Mesenchymal stem cell (in vitro differentiated cells and primary cell): ENCODE measurements at regions not wholly inside any gene's neighbourhood (a gene's known extent, or its start where the extent isn't known, plus 50 kb on each side); places are given as distances from the start of the nearest gene placed in this dataset.

Experiments used
- DNase-seq: peaks from one replicate; pipeline ENCODE4 v3.0.0-alpha.2; 2013
- H2AFZ ChIP-seq: one replicate; pipeline ENCODE4 v1.6.1; 2013; ENCODE audit warnings: low read depth, mild to moderate bottlenecking, control low read depth, inconsistent platforms, low read length, moderate library complexity
- H2AK5ac ChIP-seq: 2 replicates; pipeline ENCODE4 v1.6.1; 2013; ENCODE audit warnings: low read length, moderate library complexity, mild to moderate bottlenecking, inconsistent platforms; ENCODE audit not compliant: severe bottlenecking
- H2BK120ac ChIP-seq: one replicate; pipeline ENCODE4 v1.6.1; 2013; ENCODE audit warnings: low read depth, mild to moderate bottlenecking, inconsistent platforms, low read length, moderate library complexity
- H2BK12ac ChIP-seq, 2 experiments: one replicate each; pipeline ENCODE4 v1.6.1; 2013; ENCODE audit warnings: inconsistent platforms in 2 of 2, low read length in 2 of 2, mild to moderate bottlenecking in 2 of 2, moderate library complexity in 2 of 2, control low read depth in 1 of 2
- H2BK15ac ChIP-seq: one replicate; pipeline ENCODE4 v1.6.1; 2013; ENCODE audit warnings: mild to moderate bottlenecking, low read depth, inconsistent platforms; ENCODE audit not compliant: poor library complexity, severe bottlenecking
- H2BK5ac ChIP-seq: 2 replicates; pipeline ENCODE4 v1.6.1; 2013; ENCODE audit warnings: low read depth, mild to moderate bottlenecking, low read length, control low read depth, inconsistent platforms; ENCODE audit not compliant: poor library complexity, severe bottlenecking
- H3K14ac ChIP-seq, 2 experiments: one replicate each; pipeline ENCODE4 v1.6.1; 2013; ENCODE audit warnings: inconsistent platforms in 2 of 2, low read length in 2 of 2, control low read depth in 1 of 2, mild to moderate bottlenecking in 1 of 2, moderate library complexity in 1 of 2
- H3K18ac ChIP-seq, 2 experiments: one replicate each; pipeline ENCODE4 v1.6.1; 2013; ENCODE audit warnings: inconsistent platforms in 2 of 2, low read length in 2 of 2, control low read depth in 1 of 2, low read depth in 1 of 2, mild to moderate bottlenecking in 1 of 2
- H3K23ac ChIP-seq, 2 experiments: one replicate each; pipeline ENCODE4 v1.6.1; 2013; ENCODE audit warnings: inconsistent platforms in 2 of 2, low read length in 2 of 2, mild to moderate bottlenecking in 2 of 2, moderate library complexity in 2 of 2, control low read depth in 1 of 2
- H3K27ac ChIP-seq: 2 replicates; pipeline ENCODE4 v1.5.1; 2013; ENCODE audit warnings: mild to moderate bottlenecking, moderate library complexity, low read length, control low read depth, inconsistent platforms; ENCODE audit not compliant: poor library complexity, severe bottlenecking
- H3K27me3 ChIP-seq, 2 experiments: 2 replicates each; pipeline versions ENCODE4 v1.6.1 to v1.7.0; 2013; ENCODE audit warnings: low read length in 2 of 2, mild to moderate bottlenecking in 2 of 2, moderate library complexity in 2 of 2, control low read depth in 1 of 2, inconsistent platforms in 1 of 2; ENCODE audit not compliant: control insufficient read depth in 1 of 2, insufficient read depth in 1 of 2
- H3K36me3 ChIP-seq, 2 experiments: 2 replicates each; pipeline versions ENCODE4 v1.6.1 to v1.7.0; 2013; ENCODE audit warnings: low read length in 2 of 2, control low read depth in 1 of 2, inconsistent platforms in 1 of 2, low read depth in 1 of 2, mild to moderate bottlenecking in 1 of 2; ENCODE audit not compliant: insufficient read depth in 2 of 2, control insufficient read depth in 1 of 2
- H3K4ac ChIP-seq, 2 experiments: one replicate each; pipeline ENCODE4 v1.6.1; 2013; ENCODE audit warnings: inconsistent platforms in 2 of 2, low read length in 2 of 2, mild to moderate bottlenecking in 2 of 2, moderate library complexity in 2 of 2, control low read depth in 1 of 2, low read depth in 1 of 2
- H3K4me1 ChIP-seq: 2 replicates; pipeline ENCODE4 v1.6.1; 2013; ENCODE audit warnings: low read depth, low read length, control low read depth; ENCODE audit not compliant: control insufficient read depth, insufficient read depth
- H3K4me2 ChIP-seq: 2 replicates; pipeline ENCODE4 v1.6.1; 2013; ENCODE audit warnings: low read length, mild to moderate bottlenecking, inconsistent platforms; ENCODE audit not compliant: poor library complexity, severe bottlenecking
- H3K4me3 ChIP-seq, 2 experiments: 2 replicates each; pipeline versions ENCODE4 v1.5.1 to v1.7.0; 2013; ENCODE audit warnings: low read length in 2 of 2, mild to moderate bottlenecking in 2 of 2, control low read depth in 1 of 2, low read depth in 1 of 2; ENCODE audit not compliant: insufficient read depth in 1 of 2
- H3K79me1 ChIP-seq: replicated peaks from 2 replicates; pipeline ENCODE4 v1.6.1; 2013; ENCODE audit warnings: mild to moderate bottlenecking, control low read depth, low read length, inconsistent platforms; ENCODE audit not compliant: poor library complexity, severe bottlenecking
- H3K9ac ChIP-seq: 2 replicates; pipeline ENCODE4 v1.7.0; 2013; ENCODE audit warnings: mild to moderate bottlenecking, low read length, moderate library complexity
- H3K9me3 ChIP-seq: 2 replicates; pipeline ENCODE4 v1.7.0; 2013; ENCODE audit warnings: mild to moderate bottlenecking, low read length; ENCODE audit not compliant: control insufficient read depth
- H4K8ac ChIP-seq: one replicate; pipeline ENCODE4 v1.6.1; 2013; ENCODE audit warnings: inconsistent platforms, mild to moderate bottlenecking, low read length, moderate library complexity
- H4K91ac ChIP-seq: one replicate; pipeline ENCODE4 v1.6.1; 2013; ENCODE audit warnings: mild to moderate bottlenecking, low read length, inconsistent platforms
- WGBS: methylation state at CpG from one replicate; pipeline ENCODE4 v1.1.7; 2013; ENCODE audit warnings: mixed read lengths; 5-methylcytosine and 5-hydroxymethylcytosine counted together

- Histone ChIP-seq H2BK12ac (no peak overlapping the region), H3K14ac (no peak overlapping the region), H2BK120ac (no peak overlapping the region), H4K91ac (no peak overlapping the region), H3K4me3 (no peak overlapping the region), H2BK5ac (no peak overlapping the region), H3K9ac (no peak overlapping the region), H3K9me3 (peaks cover 12% of the 10 kb centered on the region), H3K27ac (no peak overlapping the region), H3K79me1 (no peaks in the 10 kb centered on the region), H3K27me3 (no peaks in the 10 kb centered on the region), H3K4me1 (no peaks in the 10 kb centered on the region), H3K4me2 (no peak overlapping the region), H2AK5ac (no peak overlapping the region), H3K36me3 (no peaks in the 10 kb centered on the region), H4K8ac (no peak overlapping the region), H2AFZ (no peak overlapping the region), H3K18ac (no peak overlapping the region), H3K4ac (no peak overlapping the region), H2BK15ac (no peak overlapping the region), H3K23ac (no peak overlapping the region)
- no peak for DNase-seq
- WGBS: 65% methylated on average over 5 of the region's 5 CpGs
Observed at GRCh38 chr4:186342582-186342981, 76.6 kb downstream of the F11 start.

GRCh38 chr4:186341655-186342054 lies 75.7 kb downstream of the F11 start:
- no peak for DNase-seq
- H3K4me1 ChIP-seq: no peaks in the 10 kb centered on the region
- no peaks in the 10 kb centered on the region for H3K79me1 ChIP-seq
- no peak overlapping the region for H3K14ac ChIP-seq
- H3K9me3 ChIP-seq: peaks cover 12% of the 10 kb centered on the region
- H2AFZ ChIP-seq: no peak overlapping the region
- no peak overlapping the region for H4K91ac ChIP-seq
- H2BK5ac ChIP-seq: no peak overlapping the region
- H3K4me3 ChIP-seq: no peak overlapping the region
- H3K36me3 ChIP-seq: no peaks in the 10 kb centered on the region
- H3K4me2 ChIP-seq: no peak overlapping the region
- no peak overlapping the region for H3K18ac ChIP-seq
- H3K27me3 ChIP-seq: no peaks in the 10 kb centered on the region
- H2BK12ac ChIP-seq: no peak overlapping the region
- no peak overlapping the region for H2BK15ac ChIP-seq
- H3K23ac ChIP-seq: no peak overlapping the region
- H3K4ac ChIP-seq: no peak overlapping the region
- no peak overlapping the region for H4K8ac ChIP-seq
- WGBS: 83% methylated on average over 5 of the region's 5 CpGs
- H3K9ac ChIP-seq: no peak overlapping the region
- H2BK120ac ChIP-seq: no peak overlapping the region
- no peak overlapping the region for H3K27ac ChIP-seq
- no peak overlapping the region for H2AK5ac ChIP-seq
